ENCODE measurements at regions not wholly inside any gene's neighbourhood (a gene's known extent, or its start where the extent isn't known, plus 50 kb on each side); places are given as distances from the start of the nearest gene placed in this dataset.

DNA sequence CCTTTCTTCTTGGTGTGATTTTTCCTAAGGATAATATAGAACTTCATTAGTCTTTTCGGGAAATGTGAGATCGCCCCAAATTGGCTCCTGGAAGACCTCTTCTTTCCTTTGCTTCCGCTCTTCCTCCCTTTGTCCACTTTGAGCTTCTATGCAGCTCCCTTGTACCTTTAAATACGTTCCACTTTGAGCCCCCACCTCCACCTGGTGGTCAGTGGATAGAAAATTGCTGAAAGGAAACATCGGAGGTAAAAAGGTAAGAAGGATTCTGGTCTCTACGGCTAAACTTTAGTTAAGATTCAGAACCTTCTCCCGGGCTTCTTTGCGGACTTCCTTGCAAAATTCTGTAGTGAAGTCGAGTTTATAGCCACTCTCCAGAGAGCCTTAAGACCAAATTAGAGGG is 55.0 kb upstream of the TM9SF2 start:
- H3K79me2 ChIP-seq (ENCODE audit: insufficient read depth, low read depth, low read length), result no peaks in the 10 kb centered on the region
- no peaks in the 10 kb centered on the region for H3K9me3 ChIP-seq (ENCODE audit: low read length)
- intact Hi-C loops (cut with micrococcal nuclease; ENCODE audit: unreplicated experiment), result loop anchor here (10.0 kb wide), 1 partner anchor 1069 kb away; no protein-coding TSS in a partner anchor
- no peaks in the 10 kb centered on the region for H4K20me1 ChIP-seq (ENCODE audit: insufficient read depth, low read length)
- CTCF ChIA-PET (ENCODE audit: unreplicated experiment), result interaction anchor here (0.6 kb wide), 1 partner anchor 58 kb away, joined by 3 read pairs; no protein-coding TSS in a partner anchor
- POLR2A ChIA-PET, result interaction anchor here (0.6 to 0.7 kb wide), 3 partner anchors 27 to 167 kb away, joined by 3 to 5 read pairs (median 4); no protein-coding TSS in a partner anchor
- no peak overlapping the region for H3K4me3 ChIP-seq (ENCODE audit: low read depth, low read length, poor library complexity, severe bottlenecking)
- H3K36me3 ChIP-seq (ENCODE audit: insufficient read depth, low read length), result no peaks in the 10 kb centered on the region
- no peak overlapping the region for H3K27ac ChIP-seq (ENCODE audit: low read depth, low read length, poor library complexity, severe bottlenecking)
- no peaks in the 10 kb centered on the region for H3K4me1 ChIP-seq (ENCODE audit: insufficient read depth, low read length, poor library complexity, severe bottlenecking)
- no peak for DNase-seq (ENCODE audit: low spot score)
- H3K9me2 ChIP-seq (ENCODE audit: insufficient read depth, low read length), result no peaks in the 10 kb centered on the region
- no peak for TF ChIP-seq EZH2phosphoT487 (IDR thresholded peaks at IDR 0.05; ENCODE audit: borderline replicate concordance, low read depth, low read length)
- TF ChIP-seq, protein P1, sequence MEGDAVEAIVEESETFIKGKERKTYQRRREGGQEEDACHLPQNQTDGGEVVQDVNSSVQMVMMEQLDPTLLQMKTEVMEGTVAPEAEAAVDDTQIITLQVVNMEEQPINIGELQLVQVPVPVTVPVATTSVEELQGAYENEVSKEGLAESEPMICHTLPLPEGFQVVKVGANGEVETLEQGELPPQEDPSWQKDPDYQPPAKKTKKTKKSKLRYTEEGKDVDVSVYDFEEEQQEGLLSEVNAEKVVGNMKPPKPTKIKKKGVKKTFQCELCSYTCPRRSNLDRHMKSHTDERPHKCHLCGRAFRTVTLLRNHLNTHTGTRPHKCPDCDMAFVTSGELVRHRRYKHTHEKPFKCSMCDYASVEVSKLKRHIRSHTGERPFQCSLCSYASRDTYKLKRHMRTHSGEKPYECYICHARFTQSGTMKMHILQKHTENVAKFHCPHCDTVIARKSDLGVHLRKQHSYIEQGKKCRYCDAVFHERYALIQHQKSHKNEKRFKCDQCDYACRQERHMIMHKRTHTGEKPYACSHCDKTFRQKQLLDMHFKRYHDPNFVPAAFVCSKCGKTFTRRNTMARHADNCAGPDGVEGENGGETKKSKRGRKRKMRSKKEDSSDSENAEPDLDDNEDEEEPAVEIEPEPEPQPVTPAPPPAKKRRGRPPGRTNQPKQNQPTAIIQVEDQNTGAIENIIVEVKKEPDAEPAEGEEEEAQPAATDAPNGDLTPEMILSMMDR (conservative IDR thresholded peaks at IDR 0.05; ENCODE audit: low read length), result 0 out of 2 replicates have a peak, but pooled peaks have one; percentile 15
- no TSS peak for BruUV-seq (replicated peaks)
- H3K4me2 ChIP-seq (ENCODE audit: low read length), result no peak overlapping the region
- H2AFZ ChIP-seq (ENCODE audit: low read length), result no peak overlapping the region

DNA sequence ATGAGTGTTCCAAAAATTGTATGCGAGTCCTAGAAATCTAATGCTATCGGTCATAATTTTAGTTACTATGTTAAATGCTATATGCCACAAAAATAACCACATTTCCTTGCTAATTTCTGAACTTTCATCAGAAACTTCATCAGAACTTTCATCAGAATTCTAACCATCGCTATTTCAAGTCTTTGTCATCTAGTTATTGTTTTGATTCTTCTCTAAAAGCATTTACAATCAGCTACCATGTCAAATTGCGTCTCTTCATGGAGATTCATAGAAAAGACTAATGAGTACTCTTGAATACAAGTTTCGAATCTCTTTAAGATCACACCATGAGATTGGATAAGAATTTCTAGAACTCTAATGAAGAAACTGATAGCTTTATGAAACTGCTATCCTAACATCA is 52.7 kb upstream of the TM9SF2 start:
- Histone ChIP-seq H3K36me3 (ENCODE audit: insufficient read depth, low read length) (no peaks in the 10 kb centered on the region), H2AFZ (ENCODE audit: low read length) (no peak overlapping the region), H3K4me3 (ENCODE audit: low read depth, low read length, poor library complexity, severe bottlenecking) (no peak overlapping the region), H3K27ac (ENCODE audit: low read depth, low read length, poor library complexity, severe bottlenecking) (no peak overlapping the region), H4K20me1 (ENCODE audit: insufficient read depth, low read length) (no peaks in the 10 kb centered on the region), H3K4me2 (ENCODE audit: low read length) (no peak overlapping the region), H3K9me2 (ENCODE audit: insufficient read depth, low read length) (no peaks in the 10 kb centered on the region), H3K9me3 (ENCODE audit: low read length) (no peaks in the 10 kb centered on the region), H3K79me2 (ENCODE audit: insufficient read depth, low read depth, low read length) (no peaks in the 10 kb centered on the region), H3K4me1 (ENCODE audit: insufficient read depth, low read length, poor library complexity, severe bottlenecking) (no peaks in the 10 kb centered on the region)
- CTCF ChIA-PET (ENCODE audit: unreplicated experiment), result no interaction called here
- POLR2A ChIA-PET, result no interaction called here
- BruUV-seq (replicated peaks), result no TSS peak
- intact Hi-C loops (cut with micrococcal nuclease; ENCODE audit: unreplicated experiment), result loop anchor here (10.0 kb wide), 1 partner anchor 1066 kb away; no protein-coding TSS in a partner anchor
- TF ChIP-seq, protein P1 (conservative IDR thresholded peaks at IDR 0.05; ENCODE audit: low read length), result no peak
- no peak for DNase-seq (ENCODE audit: low spot score)

DNA sequence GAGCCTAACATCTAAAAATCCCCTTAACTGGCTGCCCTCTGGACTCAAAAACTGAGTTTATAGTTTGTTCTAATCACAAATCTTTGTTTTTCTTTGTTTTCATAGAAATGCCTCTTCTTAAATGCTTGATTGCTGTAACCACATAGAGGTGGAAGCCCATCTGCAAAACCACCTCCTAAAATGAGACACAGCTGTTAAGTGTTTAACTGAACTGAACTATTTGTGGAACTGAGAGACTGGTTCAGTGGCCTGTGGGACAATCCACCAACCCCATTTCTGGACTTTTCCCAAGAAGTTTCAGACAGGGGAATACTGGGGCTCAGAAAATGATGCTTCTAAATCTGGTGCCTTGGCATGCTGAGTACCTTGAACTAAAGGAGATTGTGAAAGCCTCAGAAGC is 50.9 kb upstream of the TM9SF2 start:
- intact Hi-C loops (cut with micrococcal nuclease; ENCODE audit: unreplicated experiment), result no loop called here
- no peaks in the 10 kb centered on the region for H3K4me1 ChIP-seq (ENCODE audit: insufficient read depth, low read length, poor library complexity, severe bottlenecking)
- no peak overlapping the region for H2AFZ ChIP-seq (ENCODE audit: low read length)
- ChIA-PET POLR2A (interaction anchor here (0.5 kb wide), 1 partner anchor 1378 kb away, joined by 3 read pairs; no protein-coding TSS in a partner anchor), CTCF (ENCODE audit: unreplicated experiment) (no interaction called here)
- no peaks in the 10 kb centered on the region for H4K20me1 ChIP-seq (ENCODE audit: insufficient read depth, low read length)
- no TSS peak for BruUV-seq (replicated peaks)
- no peak for DNase-seq (ENCODE audit: low spot score)
- H3K79me2 ChIP-seq (ENCODE audit: insufficient read depth, low read depth, low read length), result no peaks in the 10 kb centered on the region
- TF ChIP-seq, protein P1 (conservative IDR thresholded peaks at IDR 0.05; ENCODE audit: low read length), result no peak
- no peak for TF ChIP-seq EZH2phosphoT487 (IDR thresholded peaks at IDR 0.05; ENCODE audit: borderline replicate concordance, low read depth, low read length)
- H3K9me2 ChIP-seq (ENCODE audit: insufficient read depth, low read length), result no peaks in the 10 kb centered on the region
- no peak overlapping the region for H3K27ac ChIP-seq (ENCODE audit: low read depth, low read length, poor library complexity, severe bottlenecking)
- H3K9me3 ChIP-seq (ENCODE audit: low read length), result no peaks in the 10 kb centered on the region
- no peak overlapping the region for H3K4me2 ChIP-seq (ENCODE audit: low read length)
- no peak overlapping the region for H3K4me3 ChIP-seq (ENCODE audit: low read depth, low read length, poor library complexity, severe bottlenecking)
- no peaks in the 10 kb centered on the region for H3K36me3 ChIP-seq (ENCODE audit: insufficient read depth, low read length)

All from OCI-LY7 (cell line).